Karpas-422 (cell line): ENCODE measurements at regions not wholly inside any gene's neighbourhood (a gene's known extent, or its start where the extent isn't known, plus 50 kb on each side); places are given as distances from the start of the nearest gene placed in this dataset.

Experiments
- DNase-seq: peaks from one replicate; pipeline ENCODE4 v3.0.0-alpha.2; 2015
- H2AFZ ChIP-seq: fragments of 200-600 bp; sonication (generic); 2 replicates; pipeline ENCODE4 v1.6.1; 2014; ENCODE audit warnings: antibody characterized with exemption, low read length, mixed read lengths
- H3K27ac ChIP-seq: fragments of 200-600 bp; sonication (generic); 2 replicates; pipeline ENCODE4 v1.5.1; 2014; ENCODE audit warnings: mild to moderate bottlenecking, low read length, moderate library complexity
- H3K27me3 ChIP-seq: fragments of 200-600 bp; sonication (generic); 2 replicates; pipeline ENCODE4 v1.6.1; 2014; ENCODE audit warnings: low read length, mixed read lengths
- H3K36me3 ChIP-seq: fragments of 200-600 bp; sonication (generic); 2 replicates; pipeline ENCODE4 v1.6.1; 2014; ENCODE audit warnings: low read length, mixed read lengths; ENCODE audit not compliant: insufficient read depth
- H3K4me1 ChIP-seq: fragments of 200-600 bp; sonication (generic); 2 replicates; pipeline ENCODE4 v1.6.1; 2014; ENCODE audit warnings: mild to moderate bottlenecking, low read length, mixed read lengths
- H3K4me2 ChIP-seq: fragments of 200-600 bp; sonication (generic); 2 replicates; pipeline ENCODE4 v1.6.1; 2014; ENCODE audit warnings: low read length, low read depth, mild to moderate bottlenecking; ENCODE audit not compliant: poor library complexity, severe bottlenecking
- H3K4me3 ChIP-seq: fragments of 200-600 bp; sonication (generic); 2 replicates; pipeline ENCODE4 v1.5.1; 2014; ENCODE audit warnings: mild to moderate bottlenecking, antibody characterized with exemption, low read length, mixed read lengths
- H3K79me2 ChIP-seq: fragments of 200-600 bp; sonication (generic); 2 replicates; pipeline ENCODE4 v1.6.1; 2014; ENCODE audit warnings: mild to moderate bottlenecking, low read length, mixed read lengths
- H3K9ac ChIP-seq: fragments of 200-600 bp; sonication (generic); 2 replicates; pipeline ENCODE4 v1.6.0; 2014; ENCODE audit warnings: low read length
- H3K9me2 ChIP-seq: fragments of 200-600 bp; sonication (generic), shearing (Covaris generic); replicated peaks from 2 replicates; pipeline ENCODE4 v1.6.0; 2014; ENCODE audit warnings: mild to moderate bottlenecking, low read length, moderate library complexity; ENCODE audit not compliant: insufficient read depth
- H3K9me3 ChIP-seq: fragments of 300-700, 200-600 bp; sonication (generic); 2 replicates; pipeline ENCODE4 v1.6.1; 2014; ENCODE audit warnings: low read length, mixed read lengths
- H4K20me1 ChIP-seq: fragments of 200-600 bp; sonication (generic); 2 replicates; pipeline ENCODE4 v1.6.1; 2014; ENCODE audit warnings: mild to moderate bottlenecking, antibody characterized with exemption, low read length, low read depth; ENCODE audit not compliant: insufficient read depth

DNA sequence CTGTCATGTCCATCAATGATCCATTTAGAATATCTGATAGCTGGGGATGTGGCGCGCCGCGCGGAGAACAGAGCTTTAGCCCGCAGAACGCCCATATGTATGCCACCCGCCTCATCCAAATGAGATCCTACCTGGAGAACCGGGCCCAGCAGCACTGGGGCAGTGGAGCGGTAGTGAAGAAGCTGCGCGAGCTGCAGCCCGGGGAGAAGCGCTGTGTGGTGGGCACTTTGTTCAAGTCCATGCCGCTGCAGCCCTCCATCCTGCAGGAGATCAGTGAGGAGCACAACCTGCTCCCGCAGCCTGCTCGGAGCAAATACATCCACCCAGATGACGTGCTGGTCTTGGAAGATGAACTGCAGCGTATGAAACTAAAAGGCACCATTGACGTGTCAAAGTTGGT, 313.7 kb downstream of the NR2F1-AS1 start:
- no peak overlapping the region for H3K27ac ChIP-seq
- no peak overlapping the region for H3K4me3 ChIP-seq
- no peak overlapping the region for H3K4me2 ChIP-seq
- no peaks in the 10 kb centered on the region for H3K9me2 ChIP-seq
- H3K4me1 ChIP-seq, result no peaks in the 10 kb centered on the region
- H3K9me3 ChIP-seq, result no peaks in the 10 kb centered on the region
- no peak overlapping the region for H2AFZ ChIP-seq
- no peaks in the 10 kb centered on the region for H4K20me1 ChIP-seq
- no peak for DNase-seq
- H3K9ac ChIP-seq, result no peak overlapping the region
- no peaks in the 10 kb centered on the region for H3K79me2 ChIP-seq
- H3K27me3 ChIP-seq, result no peaks in the 10 kb centered on the region
- H3K36me3 ChIP-seq, result no peaks in the 10 kb centered on the region

GRCh38 chr5:93257616-93258015, 323.4 kb downstream of the NR2F1-AS1 start:
- DNase-seq, result no peak
- no peaks in the 10 kb centered on the region for H3K27me3 ChIP-seq
- no peaks in the 10 kb centered on the region for H3K36me3 ChIP-seq
- no peak overlapping the region for H3K27ac ChIP-seq
- no peaks in the 10 kb centered on the region for H3K9me3 ChIP-seq
- no peaks in the 10 kb centered on the region for H3K9me2 ChIP-seq
- H3K79me2 ChIP-seq, result no peaks in the 10 kb centered on the region
- H3K9ac ChIP-seq, result no peak overlapping the region
- H4K20me1 ChIP-seq, result no peaks in the 10 kb centered on the region
- H3K4me3 ChIP-seq, result no peak overlapping the region
- no peak overlapping the region for H2AFZ ChIP-seq
- no peaks in the 10 kb centered on the region for H3K4me1 ChIP-seq
- H3K4me2 ChIP-seq, result no peak overlapping the region

GRCh38 chr5:93255796-93256195, 325.2 kb downstream of the NR2F1-AS1 start:
- Histone ChIP-seq H3K4me3 (no peak overlapping the region), H3K36me3 (no peaks in the 10 kb centered on the region), H3K4me2 (no peak overlapping the region), H2AFZ (no peak overlapping the region), H3K27me3 (no peaks in the 10 kb centered on the region), H4K20me1 (no peaks in the 10 kb centered on the region), H3K4me1 (no peaks in the 10 kb centered on the region), H3K9ac (no peak overlapping the region), H3K27ac (no peak overlapping the region), H3K9me2 (no peaks in the 10 kb centered on the region), H3K9me3 (no peaks in the 10 kb centered on the region), H3K79me2 (no peaks in the 10 kb centered on the region)
- DNase-seq, result no peak

DNA sequence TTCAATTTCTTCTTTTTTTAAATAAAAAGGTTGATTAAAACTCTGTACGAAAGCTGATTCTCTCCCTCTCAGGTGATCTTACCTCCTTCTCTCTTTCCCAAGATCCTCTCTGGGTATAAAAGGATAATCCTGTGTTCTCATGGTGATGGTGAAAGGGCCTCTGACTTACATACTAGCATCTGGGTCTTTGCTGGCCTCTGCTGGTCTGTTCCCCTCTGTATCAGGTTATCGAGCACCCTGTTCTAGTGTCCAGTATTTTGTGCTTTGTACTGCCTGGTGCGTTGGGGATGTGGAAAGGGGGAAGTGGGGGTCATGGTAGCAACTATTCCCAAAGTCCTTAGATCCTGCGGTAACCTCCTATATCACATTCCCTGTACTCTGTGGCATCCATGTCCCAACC, 328.9 kb downstream of the NR2F1-AS1 start:
- H3K27me3 ChIP-seq, result no peaks in the 10 kb centered on the region
- no peak overlapping the region for H2AFZ ChIP-seq
- H3K4me3 ChIP-seq, result no peak overlapping the region
- no peak overlapping the region for H3K9ac ChIP-seq
- H3K4me2 ChIP-seq, result no peak overlapping the region
- no peaks in the 10 kb centered on the region for H3K36me3 ChIP-seq
- H4K20me1 ChIP-seq, result no peaks in the 10 kb centered on the region
- no peaks in the 10 kb centered on the region for H3K4me1 ChIP-seq
- H3K79me2 ChIP-seq, result no peaks in the 10 kb centered on the region
- no peaks in the 10 kb centered on the region for H3K9me2 ChIP-seq
- no peak for DNase-seq
- no peak overlapping the region for H3K27ac ChIP-seq
- no peaks in the 10 kb centered on the region for H3K9me3 ChIP-seq

- Histone ChIP-seq H3K4me2 (no peak overlapping the region), H3K9me3 (no peaks in the 10 kb centered on the region), H3K36me3 (no peaks in the 10 kb centered on the region), H3K9ac (no peak overlapping the region), H3K4me1 (no peaks in the 10 kb centered on the region), H4K20me1 (no peaks in the 10 kb centered on the region), H2AFZ (no peak overlapping the region), H3K9me2 (no peaks in the 10 kb centered on the region), H3K27ac (no peak overlapping the region), H3K79me2 (no peaks in the 10 kb centered on the region), H3K4me3 (no peak overlapping the region), H3K27me3 (no peaks in the 10 kb centered on the region)
- no peak for DNase-seq
These were observed 329.7 kb downstream of the NR2F1-AS1 start for GRCh38 chr5:93251347-93251746.

DNA sequence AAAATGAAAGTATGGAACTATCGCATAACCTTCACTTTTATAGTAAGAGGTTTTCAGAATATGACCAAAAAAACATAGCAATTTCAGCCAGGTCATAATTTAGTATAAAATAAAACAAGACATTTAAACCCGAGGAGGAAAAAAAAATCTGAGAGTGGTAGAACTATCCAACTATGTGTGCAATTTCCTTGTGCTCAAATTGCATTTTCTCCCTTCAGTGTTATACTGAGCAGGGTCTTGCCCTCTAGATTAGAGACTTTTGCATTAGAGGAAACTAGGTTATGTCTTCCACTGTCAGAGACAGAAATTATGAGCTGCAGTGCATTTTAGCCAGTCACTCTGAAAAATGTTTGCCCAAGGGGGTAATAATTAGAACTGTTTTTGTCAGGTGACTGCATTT, 330.6 kb downstream of the NR2F1-AS1 start:
- H4K20me1 ChIP-seq, result no peaks in the 10 kb centered on the region
- H3K9ac ChIP-seq, result no peak overlapping the region
- H3K36me3 ChIP-seq, result no peaks in the 10 kb centered on the region
- H3K4me3 ChIP-seq, result no peak overlapping the region
- H3K27me3 ChIP-seq, result no peaks in the 10 kb centered on the region
- DNase-seq, result no peak
- H3K9me2 ChIP-seq, result no peaks in the 10 kb centered on the region
- no peaks in the 10 kb centered on the region for H3K9me3 ChIP-seq
- no peaks in the 10 kb centered on the region for H3K4me1 ChIP-seq
- no peaks in the 10 kb centered on the region for H3K79me2 ChIP-seq
- no peak overlapping the region for H3K4me2 ChIP-seq
- H2AFZ ChIP-seq, result no peak overlapping the region
- no peak overlapping the region for H3K27ac ChIP-seq

DNA sequence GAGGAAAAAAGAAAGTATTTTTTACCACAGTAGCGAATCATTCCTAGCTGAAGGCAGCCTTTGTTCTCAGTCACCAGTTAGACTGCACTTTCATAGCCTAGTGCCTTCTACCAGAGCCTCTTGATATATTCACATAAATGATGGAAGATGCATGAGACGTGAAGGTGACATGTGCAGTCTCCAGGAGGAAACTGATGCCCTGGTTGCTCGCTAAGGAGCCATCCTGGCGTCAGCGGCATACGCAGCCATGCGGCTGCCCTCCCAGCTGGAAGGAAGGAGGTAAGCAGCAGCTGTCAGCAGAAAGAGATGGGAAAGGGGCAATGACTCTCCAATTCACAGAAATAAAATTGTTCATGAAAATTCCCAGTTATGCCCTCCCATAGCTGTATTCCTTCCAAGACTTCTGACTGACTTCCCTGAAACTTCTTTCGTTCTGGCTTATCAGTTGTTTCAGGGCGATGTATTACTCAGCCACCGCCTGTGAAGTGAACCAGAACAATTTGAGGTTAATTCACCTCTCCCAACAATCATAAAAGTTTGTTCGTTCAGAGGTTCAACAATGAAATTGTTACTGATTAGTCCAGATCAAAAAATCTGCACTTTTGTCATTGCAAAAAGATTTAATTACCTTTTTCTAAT, 331.2 kb downstream of the NR2F1-AS1 start:
- Histone ChIP-seq H3K9me3 (no peaks in the 10 kb centered on the region), H2AFZ (no peak overlapping the region), H3K79me2 (no peaks in the 10 kb centered on the region), H4K20me1 (no peaks in the 10 kb centered on the region), H3K4me1 (no peaks in the 10 kb centered on the region), H3K27ac (no peak overlapping the region), H3K4me3 (no peak overlapping the region), H3K36me3 (no peaks in the 10 kb centered on the region), H3K27me3 (no peaks in the 10 kb centered on the region), H3K4me2 (no peak overlapping the region), H3K9me2 (no peaks in the 10 kb centered on the region), H3K9ac (no peak overlapping the region)
- no peak for DNase-seq

DNA sequence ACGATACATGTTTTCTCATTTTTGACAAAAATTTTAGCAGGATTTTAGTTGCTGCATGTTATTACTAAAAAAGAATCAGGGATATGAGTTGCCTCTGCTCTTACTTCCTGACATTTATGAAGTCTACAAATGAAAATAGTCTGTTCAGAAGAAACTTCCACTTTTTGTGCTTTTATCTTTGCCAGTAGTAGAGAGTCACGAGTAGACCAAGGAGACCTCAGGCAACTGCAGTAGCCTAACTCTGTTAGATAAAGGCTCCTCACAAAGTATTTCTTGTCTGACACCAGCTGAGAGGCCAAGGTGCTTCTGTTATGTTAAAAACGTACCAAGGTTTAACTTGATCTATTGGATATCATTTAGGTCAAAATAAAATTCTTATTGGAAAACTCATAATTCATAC, 333.9 kb downstream of the NR2F1-AS1 start:
- H3K79me2 ChIP-seq, result no peaks in the 10 kb centered on the region
- H3K27me3 ChIP-seq, result no peaks in the 10 kb centered on the region
- no peak overlapping the region for H3K9ac ChIP-seq
- H4K20me1 ChIP-seq, result no peaks in the 10 kb centered on the region
- H3K4me3 ChIP-seq, result no peak overlapping the region
- no peaks in the 10 kb centered on the region for H3K4me1 ChIP-seq
- H3K36me3 ChIP-seq, result no peaks in the 10 kb centered on the region
- no peaks in the 10 kb centered on the region for H3K9me2 ChIP-seq
- H2AFZ ChIP-seq, result no peak overlapping the region
- H3K9me3 ChIP-seq, result peaks cover 2% of the 10 kb centered on the region; the same call in 1 of the 2 replicates
- no peak overlapping the region for H3K4me2 ChIP-seq
- DNase-seq, result no peak
- H3K27ac ChIP-seq, result no peak overlapping the region
